ENCODE measurements at regions not wholly inside any gene's neighbourhood (a gene's known extent, or its start where the extent isn't known, plus 50 kb on each side); places are given as distances from the start of the nearest gene placed in this dataset.
"Not testable (repeated sequence)": the region's sequence is repeated elsewhere in the genome, so short reads cannot be mapped to it uniquely, and the experiment has no call there.

DNA sequence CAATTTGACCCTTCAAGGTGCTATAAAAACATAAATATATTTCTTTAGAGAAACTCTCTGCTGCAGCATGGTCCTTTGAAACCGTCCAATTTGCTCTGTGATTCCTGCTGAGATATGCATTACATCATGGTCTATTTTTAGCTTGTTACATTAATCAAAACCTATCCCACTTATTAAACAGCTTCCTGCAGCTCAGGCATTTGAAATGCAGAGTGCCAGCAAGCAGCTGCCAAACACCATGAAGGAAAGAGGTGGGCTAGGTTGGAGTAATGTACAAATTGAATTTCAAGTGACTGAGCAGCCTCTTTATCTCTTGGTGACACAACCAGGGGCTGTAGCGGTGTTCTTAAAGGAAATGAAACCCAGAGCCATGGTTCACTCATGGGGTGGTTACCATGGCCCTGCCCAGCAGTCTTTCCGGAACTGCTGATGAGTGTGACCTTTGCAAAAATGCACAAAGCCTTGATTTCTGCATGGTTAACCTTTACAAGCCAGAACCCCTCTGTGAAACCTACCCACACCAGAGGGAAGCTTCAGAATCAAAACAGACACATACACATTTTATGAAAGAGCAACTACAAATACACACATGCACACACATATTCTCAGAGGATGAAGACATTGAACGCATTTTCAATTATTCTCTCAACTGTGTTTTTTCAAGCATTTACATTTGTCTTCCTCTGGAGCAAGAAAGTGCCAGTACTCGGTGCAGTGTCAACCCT lies 155.8 kb upstream of the ZNF608 start:
- DNase-seq: peak; percentile 23

GRCh38 chr5:124905256-124906130 lies 159.1 kb upstream of the ZNF608 start:
- DNase-seq: no peak

DNA sequence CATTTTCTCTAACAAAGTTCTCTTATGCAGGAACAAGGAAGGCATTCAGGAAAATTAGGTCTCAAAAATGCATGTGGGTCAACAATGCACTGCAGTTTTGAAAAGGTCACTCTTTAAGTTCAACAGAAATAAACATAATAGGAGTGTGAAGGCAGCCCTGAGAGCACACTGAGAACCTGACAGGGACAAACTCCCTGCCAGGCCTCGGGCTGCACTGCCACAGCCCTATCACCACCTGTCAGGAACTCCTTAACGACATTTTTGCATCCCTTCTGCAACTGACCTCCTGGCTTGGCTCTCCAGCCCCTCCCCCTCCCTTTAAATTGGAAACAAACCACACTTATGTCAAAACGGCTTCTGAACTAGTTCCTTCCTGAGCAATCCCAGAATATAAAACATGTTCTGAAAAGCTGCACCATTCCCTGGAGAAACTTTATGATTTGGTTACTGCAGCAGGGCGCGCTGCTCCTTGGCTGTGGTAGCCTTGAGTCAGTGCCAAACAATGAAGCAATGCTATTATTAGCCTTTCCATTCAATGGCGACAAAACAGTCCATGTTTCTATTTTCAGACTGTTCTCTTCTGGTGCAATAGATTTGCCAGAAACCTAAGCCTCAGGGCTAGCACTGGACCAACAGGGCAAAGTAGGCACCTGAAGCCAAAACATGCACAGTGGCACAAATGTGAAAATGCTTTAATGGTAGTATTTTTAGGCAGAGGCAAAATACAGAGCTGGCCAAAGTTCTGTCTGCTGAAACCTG lies 160.1 kb upstream of the ZNF608 start:
- DNase-seq: peak; percentile 82

DNA sequence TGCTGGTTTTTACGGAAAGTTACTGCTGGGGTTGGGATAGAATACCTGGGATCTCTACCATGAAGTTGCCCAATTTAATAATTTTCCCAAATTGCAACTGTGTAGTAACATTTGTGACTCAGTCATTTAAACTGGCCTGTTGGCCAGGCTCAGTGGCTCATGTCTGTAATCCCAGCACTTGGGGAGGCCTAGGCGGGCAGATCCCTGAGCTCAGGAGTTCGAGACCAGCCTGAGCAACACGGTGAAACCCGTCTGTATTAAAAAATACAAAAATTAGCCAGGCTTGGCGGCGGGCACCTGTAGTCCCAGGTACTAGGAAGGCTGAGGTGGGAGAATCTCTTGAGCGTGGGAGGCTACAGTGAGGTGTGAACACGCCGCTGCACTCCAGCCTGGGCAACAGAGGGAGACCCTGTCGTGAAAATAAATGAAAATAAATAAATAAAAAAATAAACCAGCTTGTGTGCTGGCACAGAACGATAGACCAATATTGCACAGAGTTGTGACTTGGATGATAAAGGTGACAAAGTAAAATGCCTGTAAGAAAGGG lies 160.7 kb upstream of the ZNF608 start:
- DNase-seq: no peak

DNA sequence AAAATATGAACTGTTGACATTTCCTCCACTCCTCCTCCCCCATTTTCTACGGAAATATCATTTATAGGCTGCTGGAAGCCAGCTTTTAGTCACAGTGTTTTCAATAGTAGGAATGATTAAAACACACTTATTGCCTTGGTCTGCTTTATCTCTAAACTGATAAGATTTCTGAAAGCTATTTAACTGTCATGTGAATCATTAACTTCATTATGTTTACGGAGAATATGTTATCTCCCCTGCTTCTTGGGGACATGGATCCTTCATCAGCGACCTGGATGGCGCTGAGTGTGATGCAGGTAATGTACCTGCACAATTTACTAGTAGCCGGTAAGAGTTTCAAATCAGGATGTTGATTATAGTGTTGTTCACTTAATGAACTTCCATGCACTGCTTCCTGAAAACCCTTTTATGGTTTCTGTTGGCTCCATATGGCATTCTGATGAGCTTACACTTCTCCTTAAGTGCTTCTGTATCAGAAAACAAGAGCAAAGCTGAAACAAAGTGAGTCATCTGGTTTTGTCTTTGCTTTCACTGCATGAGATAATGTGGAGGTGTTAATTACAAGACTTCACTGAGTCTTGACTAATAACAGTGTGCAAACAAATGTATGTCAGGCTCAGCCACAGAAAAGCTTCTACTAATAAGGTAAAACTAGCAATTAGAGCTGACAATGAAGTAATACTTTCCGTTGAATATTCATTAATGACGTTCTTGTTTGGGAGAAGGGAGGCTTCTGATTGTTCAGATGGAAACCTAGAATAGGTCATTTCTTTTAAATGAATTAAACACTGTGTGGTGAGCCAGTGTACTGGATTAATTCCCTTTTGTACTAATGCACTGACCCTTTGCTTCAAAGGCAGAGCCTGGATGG lies 162.4 kb upstream of the ZNF608 start:
- DNase-seq: peak; percentile 67

GRCh38 chr5:124909734-124910133 lies 163.3 kb upstream of the ZNF608 start:
- DNase-seq: no peak

GRCh38 chr5:124910354-124911016 lies 164.0 kb upstream of the ZNF608 start:
- DNase-seq: no peak

DNA sequence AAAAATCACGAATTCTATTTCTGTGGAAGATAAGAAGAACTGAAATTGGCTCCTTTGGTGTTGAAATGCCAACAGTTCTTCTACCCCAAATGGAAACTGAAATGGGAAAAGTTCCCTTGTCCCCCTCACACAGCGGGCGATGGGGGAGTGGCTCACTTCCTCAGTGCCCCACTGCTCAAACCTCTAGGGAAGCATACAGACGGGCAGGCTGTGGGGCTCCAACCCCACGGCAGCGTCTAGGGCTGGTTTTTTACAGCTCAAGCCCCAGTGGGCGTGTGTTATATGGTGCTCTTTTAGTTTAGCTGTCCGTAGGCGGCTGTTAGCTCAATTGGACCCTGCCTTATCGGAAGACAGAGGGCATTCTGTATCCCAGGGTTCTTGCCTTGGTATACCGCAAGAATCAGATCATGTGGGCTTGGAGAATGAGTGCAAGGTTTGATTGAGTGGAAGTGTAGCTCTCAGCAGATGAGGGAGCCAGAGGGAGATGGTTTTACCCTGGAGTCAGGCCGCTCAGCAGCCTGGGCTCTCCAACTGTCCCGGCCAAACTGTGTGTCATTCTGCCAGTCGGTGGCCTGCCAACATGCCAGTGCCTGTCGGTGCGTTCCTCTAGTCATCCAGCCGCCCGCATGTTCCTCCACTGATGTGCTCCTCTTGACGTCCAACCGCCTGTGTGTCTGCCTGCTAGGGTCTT lies 166.3 kb upstream of the ZNF608 start:
- DNase-seq: no peak

DNA sequence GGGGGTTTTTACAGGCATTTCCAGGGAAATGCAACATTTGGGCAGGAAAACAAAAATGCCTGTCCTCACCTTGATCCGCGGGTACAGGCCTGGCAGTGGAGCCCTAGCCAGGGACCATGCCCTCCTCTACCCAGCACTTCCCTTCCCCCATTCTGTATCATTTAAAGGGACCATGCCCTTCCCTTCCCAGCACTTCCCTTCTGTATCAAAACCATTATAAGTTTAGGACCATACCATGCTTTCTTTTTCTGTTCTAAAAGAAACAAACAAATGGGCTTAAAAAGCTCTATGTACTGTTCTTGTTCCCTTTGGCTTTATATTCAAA lies 166.9 kb upstream of the ZNF608 start:
- no peak for DNase-seq

DNA sequence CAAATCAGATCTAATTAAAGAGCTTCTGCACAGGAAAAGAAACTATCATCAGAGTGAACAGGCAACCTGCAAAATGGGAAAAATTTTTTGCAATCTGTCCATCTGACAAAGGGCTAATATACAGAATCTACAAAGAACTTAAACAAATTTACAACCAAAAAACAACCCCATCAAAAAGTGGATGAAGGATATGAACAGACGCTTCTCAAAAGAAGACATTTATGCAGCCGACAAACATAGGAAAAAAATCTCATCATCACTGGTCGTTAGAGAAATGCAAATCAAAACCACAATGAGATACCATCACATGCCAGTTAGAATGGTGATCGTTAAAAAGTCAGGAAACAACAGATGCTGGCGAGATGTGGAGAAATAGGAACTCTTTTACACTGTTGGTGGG lies 169.9 kb upstream of the ZNF608 start:
- not testable (repeated sequence) for DNase-seq

DNA sequence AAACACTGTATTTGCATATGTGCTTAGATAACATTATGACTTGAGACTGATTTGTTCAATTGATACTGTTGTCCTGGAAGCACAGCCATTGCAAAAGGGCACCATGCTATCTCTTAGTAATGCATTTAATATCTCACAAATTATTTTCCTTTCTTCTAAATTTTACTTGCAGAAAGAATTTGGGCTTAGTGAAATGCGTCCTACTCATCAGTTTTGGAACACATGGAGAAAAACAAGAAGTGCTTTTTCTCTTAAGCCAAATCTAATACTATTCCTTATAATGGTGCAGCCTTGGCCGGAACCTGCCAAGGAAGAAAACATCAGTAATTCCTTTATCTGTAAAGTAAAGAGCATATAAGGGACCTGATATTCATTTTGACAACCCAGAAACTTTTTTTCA lies 172.2 kb upstream of the ZNF608 start:
- no peak for DNase-seq

- no peak for DNase-seq
Observed at GRCh38 chr5:124919076-124919475, 172.6 kb upstream of the ZNF608 start.

DNA sequence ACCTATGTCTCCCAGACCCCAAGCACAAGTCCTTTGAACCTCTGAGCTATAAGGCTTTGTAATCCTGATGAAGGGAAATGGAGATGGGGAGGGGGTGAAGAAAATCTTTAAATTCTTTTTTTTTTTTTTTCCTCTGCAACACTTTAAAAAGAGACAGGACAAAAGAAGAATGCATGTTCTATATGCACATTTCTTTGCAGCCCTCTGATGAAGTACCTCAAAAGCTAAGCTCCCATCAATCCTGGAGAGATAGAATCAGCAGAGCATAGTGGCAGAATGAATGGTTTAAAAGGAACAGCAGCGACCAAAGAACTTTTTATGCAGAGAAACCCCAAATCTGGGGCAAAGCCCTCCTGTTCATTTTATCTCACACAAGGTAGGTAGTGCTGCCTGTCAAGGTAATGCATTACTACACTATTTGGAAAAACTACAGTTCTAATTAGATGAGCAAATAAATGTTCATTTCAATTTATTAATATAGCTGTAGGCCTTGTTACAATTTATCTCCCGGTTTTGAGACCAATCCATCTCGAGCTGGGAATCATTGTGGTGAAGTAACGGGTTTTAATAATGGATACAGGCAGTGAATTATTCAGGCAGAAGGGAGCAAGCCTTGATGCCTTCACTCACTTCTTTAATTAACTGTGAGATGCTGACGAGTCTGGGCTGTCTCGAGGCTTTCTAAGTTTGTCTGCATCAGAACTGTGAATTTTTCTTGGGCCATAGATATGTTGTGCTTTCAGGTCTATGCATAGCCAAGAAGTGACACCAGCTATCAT lies 173.5 kb upstream of the ZNF608 start:
- no peak for DNase-seq

DNA sequence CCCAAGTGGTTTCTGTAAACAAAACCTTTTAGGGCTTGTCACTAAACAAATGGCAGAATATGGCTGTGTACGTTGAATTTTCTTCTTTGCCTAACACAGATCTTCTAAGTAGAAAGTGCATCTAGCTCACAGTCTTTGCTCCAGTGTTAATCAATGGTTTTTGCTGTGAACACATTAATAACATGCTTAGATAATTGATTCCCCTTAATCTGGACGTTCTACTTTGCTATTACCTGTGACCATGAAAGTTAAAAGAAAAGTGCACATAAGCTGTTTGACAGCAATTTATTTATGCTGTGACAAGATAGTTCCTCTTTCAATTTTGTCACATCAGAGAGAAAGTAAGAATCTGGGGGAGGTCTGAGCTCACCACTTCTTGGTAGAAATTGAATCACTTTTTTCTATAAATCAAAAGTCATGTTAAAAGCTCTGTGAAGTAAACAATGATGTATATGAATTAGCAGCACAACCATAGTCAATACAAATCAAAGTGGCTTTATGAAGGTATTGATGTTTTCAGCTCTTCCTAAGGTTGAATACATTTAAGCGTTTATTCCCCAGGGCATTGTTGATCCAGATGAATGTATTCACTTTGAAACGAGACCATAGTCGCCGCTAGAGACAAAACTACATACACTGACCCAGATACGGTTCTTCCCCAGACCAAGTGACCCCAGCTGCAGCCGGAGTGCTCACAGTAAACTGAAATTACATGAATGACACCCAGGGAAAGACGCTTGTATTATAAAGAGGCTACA lies 174.6 kb upstream of the ZNF608 start:
- DNase-seq: no peak

GRCh38 chr5:124921694-124922093 lies 175.3 kb upstream of the ZNF608 start:
- no peak for DNase-seq

DNA sequence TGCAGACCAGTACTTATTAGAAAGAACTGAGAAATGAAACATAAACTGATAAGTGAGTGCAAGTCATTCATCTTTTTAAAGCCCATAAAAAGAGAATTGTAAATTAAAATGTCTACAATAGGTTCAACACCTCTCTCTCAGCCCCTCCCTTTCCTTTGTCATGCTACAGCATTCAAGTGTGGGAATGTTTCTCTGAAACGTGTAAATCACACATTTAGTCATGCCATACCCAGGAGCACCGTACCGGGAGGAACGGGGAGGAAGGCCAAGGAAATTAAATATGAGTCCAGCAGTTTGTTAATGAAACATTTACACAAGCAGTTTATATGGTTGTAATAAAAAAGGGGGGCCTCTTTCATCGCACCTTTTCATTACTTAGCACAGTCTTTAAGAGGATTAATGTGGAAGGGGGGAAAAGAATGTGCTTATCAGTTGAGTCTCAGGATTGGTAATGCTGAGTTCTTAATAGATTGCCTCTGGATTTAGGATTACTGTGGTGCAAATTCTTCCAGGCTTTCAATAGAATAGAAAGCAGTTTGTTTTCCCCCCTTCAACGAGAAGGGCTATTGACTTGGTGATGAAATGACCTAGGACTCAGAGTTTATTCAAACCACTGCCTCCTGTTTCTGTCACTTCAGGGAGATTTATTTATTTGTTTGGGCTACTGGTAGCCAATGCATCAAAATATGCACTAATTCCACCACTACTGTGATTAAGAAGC lies 176.0 kb upstream of the ZNF608 start:
- no peak for DNase-seq

- peak; percentile 80 for DNase-seq
Observed at GRCh38 chr5:124923131-124923530, 176.7 kb upstream of the ZNF608 start.

GRCh38 chr5:124924729-124925128 lies 178.3 kb upstream of the ZNF608 start:
- DNase-seq: no peak

GRCh38 chr5:124927735-124928134 lies 181.3 kb upstream of the ZNF608 start:
- peak; percentile 72 for DNase-seq
